ENCODE measurements at regions not wholly inside any gene's neighbourhood (a gene's known extent, or its start where the extent isn't known, plus 50 kb on each side); places are given as distances from the start of the nearest gene placed in this dataset.
"Not testable (repeated sequence)": the region's sequence is repeated elsewhere in the genome, so short reads cannot be mapped to it uniquely, and the experiment has no call there.

DNA sequence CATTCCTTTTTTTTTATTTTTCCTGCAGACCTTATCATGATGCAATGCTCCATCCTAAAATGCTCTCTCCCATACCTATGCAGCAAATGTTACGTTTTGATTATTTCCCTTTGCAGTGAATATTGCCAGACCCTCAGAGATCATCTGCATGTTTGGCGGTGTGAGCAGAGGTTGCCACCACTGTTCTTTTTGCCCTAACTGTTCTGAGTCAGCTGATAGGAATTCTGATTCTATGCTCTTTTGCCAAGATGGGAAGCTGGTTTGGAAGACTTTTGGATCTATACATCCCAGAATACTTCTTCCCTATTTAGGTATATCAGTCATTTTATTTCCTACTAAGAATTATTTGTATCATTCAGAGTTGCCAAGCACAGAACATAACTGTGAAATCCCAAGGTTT, 130.5 kb downstream of the KLF6 start:
- H3K9me2 ChIP-seq (replicated peaks; ENCODE audit: control insufficient read depth, low read length): no peaks in the 10 kb centered on the region
- no peaks in the 10 kb centered on the region for H3K27me3 ChIP-seq (ENCODE audit: control insufficient read depth, low read length)
- H3K9me3 ChIP-seq (ENCODE audit: control insufficient read depth, insufficient read depth, low read length): no peaks in the 10 kb centered on the region
- H3K4me2 ChIP-seq (ENCODE audit: low read length): 0 out of 2 replicates have a peak overlapping the region, but pooled peaks have one; percentile 77
- no peak overlapping the region for H3K4me3 ChIP-seq (ENCODE audit: low read length)
- no peaks in the 10 kb centered on the region for H3F3A ChIP-seq (ENCODE audit: control insufficient read depth, insufficient read depth)
- no peak overlapping the region for H3K27ac ChIP-seq (ENCODE audit: low read depth, low read length)
- no peaks in the 10 kb centered on the region for H4K20me1 ChIP-seq (ENCODE audit: control insufficient read depth, insufficient read depth, low read depth, low read length)
- TF ChIP-seq, protein P1, sequence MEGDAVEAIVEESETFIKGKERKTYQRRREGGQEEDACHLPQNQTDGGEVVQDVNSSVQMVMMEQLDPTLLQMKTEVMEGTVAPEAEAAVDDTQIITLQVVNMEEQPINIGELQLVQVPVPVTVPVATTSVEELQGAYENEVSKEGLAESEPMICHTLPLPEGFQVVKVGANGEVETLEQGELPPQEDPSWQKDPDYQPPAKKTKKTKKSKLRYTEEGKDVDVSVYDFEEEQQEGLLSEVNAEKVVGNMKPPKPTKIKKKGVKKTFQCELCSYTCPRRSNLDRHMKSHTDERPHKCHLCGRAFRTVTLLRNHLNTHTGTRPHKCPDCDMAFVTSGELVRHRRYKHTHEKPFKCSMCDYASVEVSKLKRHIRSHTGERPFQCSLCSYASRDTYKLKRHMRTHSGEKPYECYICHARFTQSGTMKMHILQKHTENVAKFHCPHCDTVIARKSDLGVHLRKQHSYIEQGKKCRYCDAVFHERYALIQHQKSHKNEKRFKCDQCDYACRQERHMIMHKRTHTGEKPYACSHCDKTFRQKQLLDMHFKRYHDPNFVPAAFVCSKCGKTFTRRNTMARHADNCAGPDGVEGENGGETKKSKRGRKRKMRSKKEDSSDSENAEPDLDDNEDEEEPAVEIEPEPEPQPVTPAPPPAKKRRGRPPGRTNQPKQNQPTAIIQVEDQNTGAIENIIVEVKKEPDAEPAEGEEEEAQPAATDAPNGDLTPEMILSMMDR (IDR thresholded peaks at IDR 0.05; ENCODE audit: low read depth, low read length, poor library complexity, severe bottlenecking): no peak
- TF ChIP-seq EZH2phosphoT487 (IDR thresholded peaks at IDR 0.05; ENCODE audit: borderline replicate concordance, low read length): no peak
- no peaks in the 10 kb centered on the region for H3K36me3 ChIP-seq (ENCODE audit: control insufficient read depth, low read length)
- H3K79me2 ChIP-seq (ENCODE audit: control insufficient read depth, low read length): no peaks in the 10 kb centered on the region
- H3K4me1 ChIP-seq (ENCODE audit: control insufficient read depth, low read length): peaks cover 21% of the 10 kb centered on the region

DNA sequence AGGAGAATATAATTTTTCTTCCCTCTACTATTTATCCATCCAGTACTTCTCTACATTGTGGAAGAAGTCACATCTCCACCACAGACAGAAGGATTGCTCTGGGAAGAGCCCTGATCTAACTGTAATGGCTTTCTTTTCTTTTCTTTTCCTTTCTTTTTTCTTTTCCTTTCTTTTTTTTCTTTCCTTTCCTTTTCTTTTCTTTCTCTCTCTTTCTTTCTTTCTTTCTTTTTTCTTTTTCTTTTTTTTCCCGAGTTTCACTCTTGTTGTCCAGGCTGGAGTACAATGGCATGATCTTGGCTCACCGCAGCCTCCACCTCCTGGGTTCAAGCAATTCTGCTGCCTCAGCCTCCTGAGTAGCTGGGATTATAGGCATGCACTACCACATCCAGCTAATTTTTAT, 131.7 kb downstream of the KLF6 start:
- H3K4me2 ChIP-seq (ENCODE audit: low read length); H3K4me3 ChIP-seq (ENCODE audit: low read length); H3F3A ChIP-seq (ENCODE audit: control insufficient read depth, insufficient read depth); H3K79me2 ChIP-seq (ENCODE audit: control insufficient read depth, low read length); H3K27me3 ChIP-seq (ENCODE audit: control insufficient read depth, low read length); H4K20me1 ChIP-seq (ENCODE audit: control insufficient read depth, insufficient read depth, low read depth, low read length); H3K36me3 ChIP-seq (ENCODE audit: control insufficient read depth, low read length); H3K9me3 ChIP-seq (ENCODE audit: control insufficient read depth, insufficient read depth, low read length); H3K27ac ChIP-seq (ENCODE audit: low read depth, low read length); H3K9me2 ChIP-seq (replicated peaks; ENCODE audit: control insufficient read depth, low read length): not testable (repeated sequence)
- H3K4me1 ChIP-seq (ENCODE audit: control insufficient read depth, low read length): peaks cover 21% of the 10 kb centered on the region

- no peaks in the 10 kb centered on the region for H4K20me1 ChIP-seq (ENCODE audit: control insufficient read depth, insufficient read depth, low read depth, low read length)
- no peaks in the 10 kb centered on the region for H3F3A ChIP-seq (ENCODE audit: control insufficient read depth, insufficient read depth)
- peaks cover 21% of the 10 kb centered on the region for H3K4me1 ChIP-seq (ENCODE audit: control insufficient read depth, low read length)
- no peaks in the 10 kb centered on the region for H3K27me3 ChIP-seq (ENCODE audit: control insufficient read depth, low read length)
- no peak overlapping the region for H3K4me2 ChIP-seq (ENCODE audit: low read length)
- no peaks in the 10 kb centered on the region for H3K9me3 ChIP-seq (ENCODE audit: control insufficient read depth, insufficient read depth, low read length)
- no peaks in the 10 kb centered on the region for H3K9me2 ChIP-seq (replicated peaks; ENCODE audit: control insufficient read depth, low read length)
- H3K27ac ChIP-seq (ENCODE audit: low read depth, low read length): no peak overlapping the region
- H3K4me3 ChIP-seq (ENCODE audit: low read length): no peak overlapping the region
- no peak for TF ChIP-seq EZH2phosphoT487 (IDR thresholded peaks at IDR 0.05; ENCODE audit: borderline replicate concordance, low read length)
- TF ChIP-seq, protein P1 (IDR thresholded peaks at IDR 0.05; ENCODE audit: low read depth, low read length, poor library complexity, severe bottlenecking): no peak
- H3K36me3 ChIP-seq (ENCODE audit: control insufficient read depth, low read length): no peaks in the 10 kb centered on the region
- no peaks in the 10 kb centered on the region for H3K79me2 ChIP-seq (ENCODE audit: control insufficient read depth, low read length)
Measured at GRCh38 chr10:3652886-3653285, 132.1 kb downstream of the KLF6 start.

GRCh38 chr10:3651969-3652653, 132.9 kb downstream of the KLF6 start:
- no peaks in the 10 kb centered on the region for H3K27me3 ChIP-seq (ENCODE audit: control insufficient read depth, low read length)
- no peaks in the 10 kb centered on the region for H3F3A ChIP-seq (ENCODE audit: control insufficient read depth, insufficient read depth)
- H3K36me3 ChIP-seq (ENCODE audit: control insufficient read depth, low read length): no peaks in the 10 kb centered on the region
- H3K4me3 ChIP-seq (ENCODE audit: low read length): no peak overlapping the region
- no peak overlapping the region for H3K4me2 ChIP-seq (ENCODE audit: low read length)
- H3K9me2 ChIP-seq (replicated peaks; ENCODE audit: control insufficient read depth, low read length): no peaks in the 10 kb centered on the region
- no peak for TF ChIP-seq EZH2phosphoT487 (IDR thresholded peaks at IDR 0.05; ENCODE audit: borderline replicate concordance, low read length)
- TF ChIP-seq, protein P1 (IDR thresholded peaks at IDR 0.05; ENCODE audit: low read depth, low read length, poor library complexity, severe bottlenecking): no peak
- H3K9me3 ChIP-seq (ENCODE audit: control insufficient read depth, insufficient read depth, low read length): no peaks in the 10 kb centered on the region
- peaks cover 21% of the 10 kb centered on the region for H3K4me1 ChIP-seq (ENCODE audit: control insufficient read depth, low read length)
- no peaks in the 10 kb centered on the region for H3K79me2 ChIP-seq (ENCODE audit: control insufficient read depth, low read length)
- no peak overlapping the region for H3K27ac ChIP-seq (ENCODE audit: low read depth, low read length)
- no peaks in the 10 kb centered on the region for H4K20me1 ChIP-seq (ENCODE audit: control insufficient read depth, insufficient read depth, low read depth, low read length)
